Activated CD8-positive, alpha-beta T cell treated with anti-CD3 and anti-CD28 coated beads for 36 hours (primary cell): ENCODE measurements at regions not wholly inside any gene's neighbourhood (a gene's known extent, or its start where the extent isn't known, plus 50 kb on each side); places are given as distances from the start of the nearest gene placed in this dataset.

Experiments
- ATAC-seq: fragments of 200-7000 bp; cut with Tn5 transposase; one replicate; pipeline ENCODE4 v1.10.0; 2021; ENCODE audit warnings: mild to moderate bottlenecking, moderate library complexity
- CTCF ChIA-PET: fragments of 350-600 bp; sonication (Branson Sonifier 250); formaldehyde crosslinking; loops from one replicate; lab custom pipeline; 2021; ENCODE audit warnings: antibody characterized with exemption; lab: Charles Lee
- POLR2A ChIA-PET: fragments of 350-600 bp; sonication (Branson Sonifier 250); formaldehyde crosslinking; loops from one replicate; lab custom pipeline; 2021; ENCODE audit warnings: antibody characterized with exemption; lab: Charles Lee
- DNase-seq: peaks from one replicate; pipeline ENCODE4 v3.0.0-alpha.2; 2020
- H3K27ac Mint-ChIP-seq: one replicate; pipeline ENCODE4 v1.8.0; 2021; ENCODE audit warnings: mild to moderate bottlenecking, mixed read lengths
- H3K27me3 Mint-ChIP-seq: one replicate; pipeline ENCODE4 v1.8.0; 2021; ENCODE audit warnings: mixed read lengths
- H3K36me3 Mint-ChIP-seq: one replicate; pipeline ENCODE4 v1.8.0; 2021; ENCODE audit warnings: low read depth, mixed read lengths
- H3K4me1 Mint-ChIP-seq: one replicate; pipeline ENCODE4 v1.8.0; 2021; ENCODE audit warnings: low read depth, mixed read lengths
- H3K4me3 Mint-ChIP-seq: one replicate; pipeline ENCODE4 v1.8.0; 2021; ENCODE audit warnings: mild to moderate bottlenecking, moderate library complexity, mixed read lengths
- H3K9me3 Mint-ChIP-seq: one replicate; pipeline ENCODE4 v1.8.0; 2021; ENCODE audit warnings: mixed read lengths
- CTCF ChIP-seq: fragments of 200-600 bp; IDR thresholded peaks from one replicate; pipeline ENCODE4 v1.8.0; 2022; ENCODE audit warnings: antibody characterized with exemption, mild to moderate bottlenecking
- intact Hi-C: fragments of 100-400 bp; cut with micrococcal nuclease; formaldehyde crosslinking; loops from one replicate; pipeline ENCODE4 v1.10.0; 2022

DNA sequence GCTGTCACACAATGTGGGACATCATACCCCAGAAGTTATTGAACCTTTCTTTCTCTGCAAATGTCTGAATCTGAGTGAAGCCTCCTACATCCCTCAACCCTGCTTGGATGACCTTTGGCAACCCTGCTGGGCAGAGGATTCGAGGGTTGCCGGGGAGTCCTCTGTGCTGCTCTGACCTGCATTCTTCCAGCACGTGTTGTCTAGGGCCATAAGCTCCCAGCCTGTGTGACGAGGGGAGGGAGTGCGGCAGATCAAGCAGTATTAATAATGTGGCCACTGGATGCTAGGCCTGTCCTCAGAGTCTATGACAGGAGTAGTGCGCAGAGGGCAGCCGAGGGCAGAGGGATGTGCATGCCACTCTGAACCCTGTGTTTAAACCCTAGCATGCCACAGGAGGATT, 58.8 kb downstream of the RPL37A start:
- intact Hi-C loops: no loop called here
- DNase-seq: no peak
- Mint-ChIP-seq H3K4me1 (peaks cover 8% of the 10 kb centered on the region), H3K27me3 (no peaks in the 10 kb centered on the region), H3K36me3 (no peaks in the 10 kb centered on the region), H3K4me3 (no peak overlapping the region), H3K9me3 (no peaks in the 10 kb centered on the region), H3K27ac (no peak overlapping the region)
- POLR2A ChIA-PET: no interaction called here
- no peak for ATAC-seq
- TF ChIP-seq CTCF: no peak
- CTCF ChIA-PET: no interaction called here

DNA sequence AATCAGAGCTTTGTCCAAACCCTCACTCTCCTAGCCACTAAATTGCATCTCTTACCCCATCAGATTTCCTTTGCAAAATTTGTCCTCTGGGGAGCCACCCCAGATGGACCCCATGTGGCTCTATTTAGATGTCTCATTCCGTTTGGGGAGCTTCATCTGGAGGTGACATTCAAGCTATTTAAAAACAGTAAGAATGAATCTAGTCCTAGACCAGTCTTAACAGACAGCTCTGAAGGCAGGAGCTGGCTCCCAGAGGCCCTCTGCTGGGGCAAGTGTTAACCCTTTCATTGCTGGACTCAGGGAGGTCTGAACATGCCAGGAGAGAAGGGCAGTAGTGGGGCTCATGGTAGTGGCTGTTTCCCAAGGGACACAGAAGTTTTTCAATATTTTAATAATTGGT, 59.2 kb downstream of the RPL37A start:
- no peak overlapping the region for H3K27ac Mint-ChIP-seq
- ChIA-PET CTCF (interaction anchor here (1.1 kb wide), 1 partner anchor 10 kb away, joined by 3 read pairs; no protein-coding TSS in a partner anchor), POLR2A (no interaction called here)
- H3K27me3 Mint-ChIP-seq: no peaks in the 10 kb centered on the region
- ATAC-seq (no peak), DNase-seq (no peak)
- TF ChIP-seq CTCF: no peak
- peaks cover 8% of the 10 kb centered on the region for H3K4me1 Mint-ChIP-seq
- no peaks in the 10 kb centered on the region for H3K36me3 Mint-ChIP-seq
- no peak overlapping the region for H3K4me3 Mint-ChIP-seq
- intact Hi-C loops: no loop called here
- H3K9me3 Mint-ChIP-seq: no peaks in the 10 kb centered on the region

- intact Hi-C loops: no loop called here
- CTCF ChIA-PET: no interaction called here
- Mint-ChIP-seq H3K27me3 (no peaks in the 10 kb centered on the region), H3K27ac (no peak overlapping the region), H3K36me3 (no peaks in the 10 kb centered on the region), H3K9me3 (no peaks in the 10 kb centered on the region), H3K4me3 (no peak overlapping the region), H3K4me1 (peaks cover 2% of the 10 kb centered on the region)
- DNase-seq (no peak), ATAC-seq (no peak)
- POLR2A ChIA-PET: no interaction called here
- TF ChIP-seq CTCF: no peak
Observed at GRCh38 chr2:216559625-216560156, 61.0 kb downstream of the RPL37A start.

DNA sequence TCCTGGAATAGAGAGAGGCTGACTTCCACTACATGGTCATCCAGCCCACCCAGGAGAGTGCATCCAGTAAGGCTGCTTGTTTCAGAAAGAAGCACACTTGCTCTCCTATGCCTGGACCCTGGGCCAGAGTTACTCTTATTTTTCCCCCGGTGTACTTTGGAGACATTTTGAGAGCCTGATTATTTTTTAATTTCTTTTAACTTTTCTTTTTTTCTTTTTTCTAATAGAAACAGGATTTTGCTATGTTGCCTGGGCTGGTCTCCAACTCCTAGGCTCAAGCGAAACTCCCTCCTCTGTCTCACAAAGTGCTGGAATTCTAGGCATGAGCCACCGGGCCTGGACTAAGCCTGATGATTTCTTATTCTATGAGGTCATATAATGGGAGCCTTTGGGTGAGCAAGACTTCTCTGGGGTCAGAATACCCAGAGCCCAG, 62.2 kb downstream of the RPL37A start:
- H3K36me3 Mint-ChIP-seq: no peaks in the 10 kb centered on the region
- H3K4me3 Mint-ChIP-seq: no peak overlapping the region
- H3K27me3 Mint-ChIP-seq: no peaks in the 10 kb centered on the region
- H3K27ac Mint-ChIP-seq: no peak overlapping the region
- CTCF ChIA-PET: no interaction called here
- no peaks in the 10 kb centered on the region for H3K9me3 Mint-ChIP-seq
- intact Hi-C loops: no loop called here
- POLR2A ChIA-PET: interaction anchor here (1.2 kb wide), 1 partner anchor 60 kb away, joined by 3 read pairs; no protein-coding TSS in a partner anchor
- no peak for ATAC-seq
- no peaks in the 10 kb centered on the region for H3K4me1 Mint-ChIP-seq
- TF ChIP-seq CTCF: no peak
- no peak for DNase-seq

- DNase-seq (no peak), ATAC-seq (no peak)
- no peak for TF ChIP-seq CTCF
- no peaks in the 10 kb centered on the region for H3K27me3 Mint-ChIP-seq
- H3K4me1 Mint-ChIP-seq: no peaks in the 10 kb centered on the region
- POLR2A ChIA-PET: interaction anchor here (1.1 to 1.4 kb wide), 2 partner anchors 10 to 22 kb away, joined by 3 read pairs; no protein-coding TSS in a partner anchor
- H3K36me3 Mint-ChIP-seq: no peaks in the 10 kb centered on the region
- intact Hi-C loops: no loop called here
- no peaks in the 10 kb centered on the region for H3K9me3 Mint-ChIP-seq
- H3K4me3 Mint-ChIP-seq: no peak overlapping the region
- CTCF ChIA-PET: interaction anchor here (1.2 kb wide), 1 partner anchor 46 kb away, joined by 4 read pairs; no protein-coding TSS in a partner anchor
- no peak overlapping the region for H3K27ac Mint-ChIP-seq
Observed at GRCh38 chr2:216562696-216563435, 64.2 kb downstream of the RPL37A start.
